ENCODE measurements at regions not wholly inside any gene's neighbourhood (a gene's known extent, or its start where the extent isn't known, plus 50 kb on each side); places are given as distances from the start of the nearest gene placed in this dataset.

DNA sequence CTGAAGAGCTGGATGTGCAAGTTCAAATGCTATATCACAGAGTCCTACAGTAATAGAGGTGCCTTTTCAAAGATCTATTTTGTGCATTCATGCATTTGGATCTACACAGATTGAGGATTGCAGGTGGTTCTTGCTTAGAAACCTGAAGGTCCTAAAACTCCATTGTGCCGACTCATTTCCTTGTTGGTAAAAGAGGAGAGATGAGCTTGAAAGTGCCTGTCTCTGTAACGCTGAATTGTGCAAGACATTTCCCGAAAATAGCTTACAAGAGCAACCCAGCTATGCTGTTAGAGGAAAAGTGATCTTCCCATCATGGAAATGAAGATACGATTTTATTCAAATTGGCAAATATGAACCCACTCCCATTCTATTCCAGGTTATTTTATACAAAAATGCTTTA lies 110.7 kb upstream of the CXCL14 start:
- H3K27me3 ChIP-seq (ENCODE audit: control insufficient read depth, insufficient read depth, low read length): no peaks in the 10 kb centered on the region
- no peak for DNase-seq (ENCODE audit: low read depth)
- H3K4me3 ChIP-seq (ENCODE audit: low read depth, low read length): no peak overlapping the region
- no peaks in the 10 kb centered on the region for H3K36me3 ChIP-seq (ENCODE audit: control insufficient read depth, insufficient read depth, low read length)
- TF ChIP-seq, protein P1, sequence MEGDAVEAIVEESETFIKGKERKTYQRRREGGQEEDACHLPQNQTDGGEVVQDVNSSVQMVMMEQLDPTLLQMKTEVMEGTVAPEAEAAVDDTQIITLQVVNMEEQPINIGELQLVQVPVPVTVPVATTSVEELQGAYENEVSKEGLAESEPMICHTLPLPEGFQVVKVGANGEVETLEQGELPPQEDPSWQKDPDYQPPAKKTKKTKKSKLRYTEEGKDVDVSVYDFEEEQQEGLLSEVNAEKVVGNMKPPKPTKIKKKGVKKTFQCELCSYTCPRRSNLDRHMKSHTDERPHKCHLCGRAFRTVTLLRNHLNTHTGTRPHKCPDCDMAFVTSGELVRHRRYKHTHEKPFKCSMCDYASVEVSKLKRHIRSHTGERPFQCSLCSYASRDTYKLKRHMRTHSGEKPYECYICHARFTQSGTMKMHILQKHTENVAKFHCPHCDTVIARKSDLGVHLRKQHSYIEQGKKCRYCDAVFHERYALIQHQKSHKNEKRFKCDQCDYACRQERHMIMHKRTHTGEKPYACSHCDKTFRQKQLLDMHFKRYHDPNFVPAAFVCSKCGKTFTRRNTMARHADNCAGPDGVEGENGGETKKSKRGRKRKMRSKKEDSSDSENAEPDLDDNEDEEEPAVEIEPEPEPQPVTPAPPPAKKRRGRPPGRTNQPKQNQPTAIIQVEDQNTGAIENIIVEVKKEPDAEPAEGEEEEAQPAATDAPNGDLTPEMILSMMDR (IDR thresholded peaks at IDR 0.05; ENCODE audit: insufficient read depth, low read length, poor library complexity, severe bottlenecking): no peak

DNA sequence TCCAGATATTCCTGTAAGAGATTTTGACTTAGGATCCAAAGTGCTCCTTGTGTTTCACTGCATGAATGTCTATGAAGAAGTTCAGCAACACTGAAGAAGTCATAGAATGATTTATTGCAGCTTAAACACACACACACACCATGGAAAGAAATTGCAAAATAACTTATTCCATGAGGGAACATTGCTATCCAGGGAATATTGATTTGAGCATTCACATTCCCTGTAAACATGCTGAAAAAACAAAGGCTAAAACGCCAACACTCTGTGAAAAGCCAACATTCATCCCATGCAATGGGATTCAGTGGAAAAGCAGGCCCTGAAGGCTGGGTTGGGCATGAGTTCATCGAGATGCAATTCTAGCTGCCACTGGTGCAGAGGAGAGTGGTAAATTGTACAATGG lies 109.6 kb upstream of the CXCL14 start:
- no peak overlapping the region for H3K4me3 ChIP-seq (ENCODE audit: low read depth, low read length)
- H3K36me3 ChIP-seq (ENCODE audit: control insufficient read depth, insufficient read depth, low read length): no peaks in the 10 kb centered on the region
- no peaks in the 10 kb centered on the region for H3K27me3 ChIP-seq (ENCODE audit: control insufficient read depth, insufficient read depth, low read length)
- TF ChIP-seq, protein P1 (IDR thresholded peaks at IDR 0.05; ENCODE audit: insufficient read depth, low read length, poor library complexity, severe bottlenecking): no peak
- no peak for DNase-seq (ENCODE audit: low read depth)

DNA sequence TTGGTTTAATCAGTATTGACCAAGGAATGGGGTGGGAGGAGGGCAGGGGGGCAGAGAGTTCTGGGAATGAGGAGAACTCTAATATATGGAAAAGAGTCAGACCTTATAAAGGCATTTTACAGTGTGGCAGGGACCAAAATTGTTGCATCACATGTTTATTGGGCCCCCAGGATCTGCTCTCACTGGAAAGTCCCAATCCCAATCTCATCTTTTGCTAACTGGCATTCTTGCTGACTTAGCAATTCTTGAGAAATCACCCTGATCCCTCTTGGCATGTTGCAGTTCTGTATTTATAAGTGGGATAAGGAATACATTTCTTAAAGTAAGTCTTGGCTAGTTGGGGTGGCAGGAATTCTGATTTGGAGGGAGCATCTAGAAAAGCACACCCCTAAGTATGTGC lies 104.4 kb upstream of the CXCL14 start:
- Histone ChIP-seq H3K27me3 (ENCODE audit: control insufficient read depth, insufficient read depth, low read length) (no peaks in the 10 kb centered on the region), H3K36me3 (ENCODE audit: control insufficient read depth, insufficient read depth, low read length) (no peaks in the 10 kb centered on the region), H3K4me3 (ENCODE audit: low read depth, low read length) (no peak overlapping the region)
- DNase-seq (ENCODE audit: low read depth): no peak
- TF ChIP-seq, protein P1 (IDR thresholded peaks at IDR 0.05; ENCODE audit: insufficient read depth, low read length, poor library complexity, severe bottlenecking): no peak

DNA sequence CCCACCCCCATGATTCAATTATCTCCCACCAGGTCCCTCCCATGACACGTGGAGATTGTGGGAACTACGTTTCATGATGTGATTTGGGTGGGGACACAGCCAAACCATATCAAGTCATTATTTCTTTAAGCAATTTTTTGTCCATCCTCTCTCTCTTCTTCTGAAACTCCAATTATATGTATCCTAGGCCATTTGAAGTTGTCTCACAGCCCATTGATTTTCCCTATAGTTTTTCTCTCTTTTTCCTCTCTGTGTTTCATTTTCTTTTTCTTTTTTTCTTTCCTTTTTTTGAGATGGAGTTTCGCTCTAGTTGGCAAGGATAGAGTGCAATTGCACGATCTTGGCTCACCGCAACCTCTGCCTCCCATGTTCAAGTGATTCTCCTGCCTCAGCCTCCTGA lies 101.9 kb upstream of the CXCL14 start:
- H3K4me3 ChIP-seq (ENCODE audit: low read depth, low read length): no peak overlapping the region
- H3K27me3 ChIP-seq (ENCODE audit: control insufficient read depth, insufficient read depth, low read length): no peaks in the 10 kb centered on the region
- TF ChIP-seq, protein P1 (IDR thresholded peaks at IDR 0.05; ENCODE audit: insufficient read depth, low read length, poor library complexity, severe bottlenecking): no peak

DNA sequence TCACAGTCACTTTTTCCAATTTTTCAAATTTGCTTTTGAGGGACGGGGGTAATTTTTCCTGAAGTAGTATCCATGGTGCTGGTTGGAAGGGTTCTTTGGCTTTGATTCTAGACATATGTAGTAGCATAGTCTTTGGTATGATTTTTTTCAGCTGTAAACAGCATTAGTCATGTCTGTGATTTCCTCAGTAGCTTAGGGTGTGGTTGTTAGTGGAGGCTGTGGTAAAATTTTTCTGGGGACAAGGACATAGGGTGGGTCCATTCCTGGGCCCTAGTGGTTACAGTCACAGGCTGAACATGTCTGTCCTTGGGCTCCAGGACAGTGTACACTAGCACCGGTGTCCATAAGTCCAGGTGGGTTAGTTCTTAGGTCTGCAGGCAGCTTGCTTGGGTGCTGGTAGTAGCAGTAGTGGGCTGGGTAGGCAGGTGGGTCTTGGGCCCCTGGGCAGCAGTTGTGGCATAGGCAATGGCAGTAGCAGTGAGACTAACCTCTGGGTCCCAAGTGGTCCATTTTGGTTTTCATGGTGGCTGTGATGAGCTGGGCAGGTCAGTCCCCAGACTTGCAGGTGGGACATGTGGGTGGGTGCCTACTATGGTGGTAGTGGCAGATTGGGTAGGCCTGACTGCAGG lies 100.0 kb upstream of the CXCL14 start:
- Histone ChIP-seq H3K4me3 (ENCODE audit: low read depth, low read length) (no peak overlapping the region), H3K27me3 (ENCODE audit: control insufficient read depth, insufficient read depth, low read length) (no peaks in the 10 kb centered on the region), H3K36me3 (ENCODE audit: control insufficient read depth, insufficient read depth, low read length) (no peaks in the 10 kb centered on the region)
- no peak for DNase-seq (ENCODE audit: low read depth)
- TF ChIP-seq, protein P1 (IDR thresholded peaks at IDR 0.05; ENCODE audit: insufficient read depth, low read length, poor library complexity, severe bottlenecking): no peak

More for the DNA sequence above, 101.9 kb upstream of the CXCL14 start:
- no peaks in the 10 kb centered on the region for H3K36me3 ChIP-seq (ENCODE audit: control insufficient read depth, insufficient read depth, low read length)
- DNase-seq (ENCODE audit: low read depth): no peak

DNA sequence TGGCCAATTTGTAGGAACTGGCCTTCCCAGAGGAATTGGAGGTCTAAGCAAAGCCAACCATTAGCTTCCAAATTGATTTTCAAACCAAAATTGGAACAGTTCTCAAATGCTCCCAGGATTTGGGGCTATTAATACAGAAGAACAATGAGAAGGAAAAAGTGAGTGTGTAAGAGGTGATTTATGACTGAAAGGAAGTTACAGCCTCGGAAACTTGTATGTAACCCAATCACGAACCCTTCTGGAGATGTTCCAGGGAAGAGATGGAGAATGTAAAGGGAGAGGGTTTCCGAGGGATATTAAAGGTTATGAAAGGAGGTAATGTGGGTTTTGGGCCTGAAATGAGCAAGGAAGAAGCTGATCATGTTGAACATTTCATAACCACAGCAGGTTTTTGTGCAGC lies 93.2 kb upstream of the CXCL14 start:
- DNase-seq (ENCODE audit: low read depth): no peak
- no peaks in the 10 kb centered on the region for H3K36me3 ChIP-seq (ENCODE audit: control insufficient read depth, insufficient read depth, low read length)
- H3K4me3 ChIP-seq (ENCODE audit: low read depth, low read length): no peak overlapping the region
- TF ChIP-seq, protein P1 (IDR thresholded peaks at IDR 0.05; ENCODE audit: insufficient read depth, low read length, poor library complexity, severe bottlenecking): no peak
- no peaks in the 10 kb centered on the region for H3K27me3 ChIP-seq (ENCODE audit: control insufficient read depth, insufficient read depth, low read length)
